HG03520 (cell line): ENCODE measurements at regions not wholly inside any gene's neighbourhood (a gene's known extent, or its start where the extent isn't known, plus 50 kb on each side); places are given as distances from the start of the nearest gene placed in this dataset.

Experiments
- ATAC-seq: cut with Tn5 transposase; IDR thresholded peaks from one replicate; pipeline ENCODE4 v1.9.1; 2021; ENCODE audit warnings: mild to moderate bottlenecking, moderate library complexity; ENCODE audit not compliant: unreplicated experiment

GRCh38 chr6:44530910-44531234 is 143.4 kb downstream of the CDC5L start:
- no peak for ATAC-seq

- no peak for ATAC-seq
Measured at GRCh38 chr6:44531442-44532015, 144.0 kb downstream of the CDC5L start.

- no peak for ATAC-seq
Measured at GRCh38 chr6:44533421-44533820, 145.9 kb downstream of the CDC5L start.

- no peak for ATAC-seq
Measured at GRCh38 chr6:44534291-44534690, 146.8 kb downstream of the CDC5L start.

GRCh38 chr6:44535446-44535845 is 147.9 kb downstream of the CDC5L start:
- no peak for ATAC-seq

GRCh38 chr6:44535967-44536366 is 148.5 kb downstream of the CDC5L start:
- no peak for ATAC-seq

GRCh38 chr6:44537306-44538049 is 150.0 kb downstream of the CDC5L start:
- no peak for ATAC-seq

- no peak for ATAC-seq
Measured at GRCh38 chr6:44538131-44538806, 150.8 kb downstream of the CDC5L start.

- ATAC-seq: no peak
Measured at GRCh38 chr6:44538807-44539201, 151.3 kb downstream of the CDC5L start.

GRCh38 chr6:44539701-44540355 is 152.3 kb downstream of the CDC5L start:
- ATAC-seq: no peak

- no peak for ATAC-seq
Measured at GRCh38 chr6:44540881-44541280, 153.4 kb downstream of the CDC5L start.

- ATAC-seq: no peak
Measured at GRCh38 chr6:44542401-44543116, 155.1 kb downstream of the CDC5L start.

GRCh38 chr6:44543664-44544063 is 156.2 kb downstream of the CDC5L start:
- ATAC-seq: no peak

- ATAC-seq: no peak
Measured at GRCh38 chr6:44545224-44545623, 157.7 kb downstream of the CDC5L start.

- no peak for ATAC-seq
Measured at GRCh38 chr6:44548319-44548718, 160.8 kb downstream of the CDC5L start.

- no peak for ATAC-seq
Measured at GRCh38 chr6:44549516-44549915, 162.0 kb downstream of the CDC5L start.

GRCh38 chr6:44554194-44554593 is 166.7 kb downstream of the CDC5L start:
- no peak for ATAC-seq

GRCh38 chr6:44554861-44555260 is 167.4 kb downstream of the CDC5L start:
- ATAC-seq: no peak

GRCh38 chr6:44556046-44556445 is 168.5 kb downstream of the CDC5L start:
- no peak for ATAC-seq

- ATAC-seq: no peak
Measured at GRCh38 chr6:44558024-44558831, 170.7 kb downstream of the CDC5L start.
